Thoracic aorta (tissue), 2 donors: ENCODE measurements at regions not wholly inside any gene's neighbourhood (a gene's known extent, or its start where the extent isn't known, plus 50 kb on each side); places are given as distances from the start of the nearest gene placed in this dataset.

Source experiments
- ATAC-seq: fragments of 150-250 bp; one replicate; pipeline ENCODE4 v1.8.0; 2017; ENCODE audit warnings: low read depth; ENCODE audit not compliant: insufficient number of reproducible peaks, low FRiP score
- DNase-seq: peaks from one replicate; pipeline ENCODE4 v3.0.0-alpha.2; 2020; ENCODE audit warnings: low spot score
- H3K27ac ChIP-seq, 2 donors: fragments of 200-600 bp; sonication (generic); 1 replicate in 1 of 2; 2 replicates in 1 of 2; pipeline ENCODE4 v1.5.1; 2016; ENCODE audit warnings: mild to moderate bottlenecking in 2 of 2, moderate library complexity in 2 of 2
- H3K27me3 ChIP-seq: fragments of 200-600 bp; sonication (generic); replicated peaks from 2 replicates; pipeline ENCODE4 v1.6.0; 2016; ENCODE audit warnings: mild to moderate bottlenecking; ENCODE audit not compliant: insufficient read depth
- H3K36me3 ChIP-seq: fragments of 200-600 bp; sonication (generic); one replicate; pipeline ENCODE4 v1.5.1; 2016
- H3K4me1 ChIP-seq, 2 donors: fragments of 200-600 bp; sonication (generic); 1 replicate in 1 of 2; 2 replicates in 1 of 2; pipeline versions ENCODE4 v1.5.1 to v1.6.0; 2016; ENCODE audit warnings: low read depth in 2 of 2, mild to moderate bottlenecking in 1 of 2; ENCODE audit not compliant: control insufficient read depth in 1 of 2
- H3K4me3 ChIP-seq: fragments of 200-600 bp; sonication (generic); 2 replicates; pipeline ENCODE4 v1.5.1; 2016; ENCODE audit warnings: mild to moderate bottlenecking
- H3K9me3 ChIP-seq: fragments of 200-600 bp; sonication (generic); 2 replicates; pipeline ENCODE4 v1.5.1; 2016
- TF ChIP-seq, protein P1 (sequence below): fragments of 200-600 bp; sonication (generic); IDR thresholded peaks from one replicate; pipeline ENCODE4 v1.5.1; 2019; ENCODE audit warnings: antibody characterized with exemption

DNA sequence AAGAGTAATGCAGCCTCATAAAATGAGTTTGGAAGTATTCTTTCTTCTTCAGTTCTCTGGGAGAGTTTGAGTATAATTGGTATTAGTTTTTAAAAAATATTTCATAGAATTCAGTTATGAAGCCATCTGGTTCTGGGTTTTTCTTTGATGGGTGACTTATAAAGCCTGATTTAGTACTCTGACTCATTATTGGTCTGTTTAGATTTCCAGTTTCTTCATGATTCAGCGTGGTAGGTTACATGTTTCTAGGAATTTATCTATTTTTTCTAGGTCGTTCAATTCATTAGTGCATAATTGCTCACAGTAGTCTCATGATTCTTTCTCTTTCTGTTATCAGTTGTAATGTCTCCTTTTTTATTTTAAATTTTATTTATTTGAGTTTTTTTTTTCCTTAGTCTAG lies 111.2 kb downstream of the CEP44 start:
- Histone ChIP-seq H3K9me3 (no peaks in the 10 kb centered on the region), H3K4me1 (no peaks in the 10 kb centered on the region), H3K27ac (no peak overlapping the region), H3K4me3 (no peak overlapping the region), H3K36me3 (no peaks in the 10 kb centered on the region), H3K27me3 (no peaks in the 10 kb centered on the region)
- TF ChIP-seq, protein P1, sequence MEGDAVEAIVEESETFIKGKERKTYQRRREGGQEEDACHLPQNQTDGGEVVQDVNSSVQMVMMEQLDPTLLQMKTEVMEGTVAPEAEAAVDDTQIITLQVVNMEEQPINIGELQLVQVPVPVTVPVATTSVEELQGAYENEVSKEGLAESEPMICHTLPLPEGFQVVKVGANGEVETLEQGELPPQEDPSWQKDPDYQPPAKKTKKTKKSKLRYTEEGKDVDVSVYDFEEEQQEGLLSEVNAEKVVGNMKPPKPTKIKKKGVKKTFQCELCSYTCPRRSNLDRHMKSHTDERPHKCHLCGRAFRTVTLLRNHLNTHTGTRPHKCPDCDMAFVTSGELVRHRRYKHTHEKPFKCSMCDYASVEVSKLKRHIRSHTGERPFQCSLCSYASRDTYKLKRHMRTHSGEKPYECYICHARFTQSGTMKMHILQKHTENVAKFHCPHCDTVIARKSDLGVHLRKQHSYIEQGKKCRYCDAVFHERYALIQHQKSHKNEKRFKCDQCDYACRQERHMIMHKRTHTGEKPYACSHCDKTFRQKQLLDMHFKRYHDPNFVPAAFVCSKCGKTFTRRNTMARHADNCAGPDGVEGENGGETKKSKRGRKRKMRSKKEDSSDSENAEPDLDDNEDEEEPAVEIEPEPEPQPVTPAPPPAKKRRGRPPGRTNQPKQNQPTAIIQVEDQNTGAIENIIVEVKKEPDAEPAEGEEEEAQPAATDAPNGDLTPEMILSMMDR = no peak
- ATAC-seq (no peak), DNase-seq (no peak)

DNA sequence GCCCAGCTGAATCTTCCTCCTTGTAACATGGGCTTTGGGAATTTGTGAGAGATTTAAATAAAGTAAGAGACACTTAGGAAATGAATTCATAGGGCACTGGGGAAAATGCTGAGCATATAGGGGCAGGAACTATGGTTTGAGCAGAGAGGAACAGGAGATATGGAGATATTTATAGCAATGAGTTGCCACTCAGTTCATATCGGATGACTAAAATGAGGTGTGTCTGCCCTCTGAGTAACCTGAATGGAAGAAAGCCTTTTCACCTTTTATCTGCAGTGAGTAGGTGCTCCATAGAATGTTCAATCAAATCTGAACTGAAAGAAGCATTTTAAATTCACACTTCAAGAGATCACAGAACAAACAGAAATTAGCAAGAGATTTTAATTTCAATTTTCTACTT lies 105.7 kb downstream of the CEP44 start:
- no peaks in the 10 kb centered on the region for H3K4me1 ChIP-seq
- no peaks in the 10 kb centered on the region for H3K27me3 ChIP-seq
- H3K9me3 ChIP-seq = no peaks in the 10 kb centered on the region
- no peak overlapping the region for H3K27ac ChIP-seq
- no peak overlapping the region for H3K4me3 ChIP-seq
- ATAC-seq (no peak), DNase-seq (no peak)
- TF ChIP-seq, protein P1 = no peak
- H3K36me3 ChIP-seq = no peaks in the 10 kb centered on the region

DNA sequence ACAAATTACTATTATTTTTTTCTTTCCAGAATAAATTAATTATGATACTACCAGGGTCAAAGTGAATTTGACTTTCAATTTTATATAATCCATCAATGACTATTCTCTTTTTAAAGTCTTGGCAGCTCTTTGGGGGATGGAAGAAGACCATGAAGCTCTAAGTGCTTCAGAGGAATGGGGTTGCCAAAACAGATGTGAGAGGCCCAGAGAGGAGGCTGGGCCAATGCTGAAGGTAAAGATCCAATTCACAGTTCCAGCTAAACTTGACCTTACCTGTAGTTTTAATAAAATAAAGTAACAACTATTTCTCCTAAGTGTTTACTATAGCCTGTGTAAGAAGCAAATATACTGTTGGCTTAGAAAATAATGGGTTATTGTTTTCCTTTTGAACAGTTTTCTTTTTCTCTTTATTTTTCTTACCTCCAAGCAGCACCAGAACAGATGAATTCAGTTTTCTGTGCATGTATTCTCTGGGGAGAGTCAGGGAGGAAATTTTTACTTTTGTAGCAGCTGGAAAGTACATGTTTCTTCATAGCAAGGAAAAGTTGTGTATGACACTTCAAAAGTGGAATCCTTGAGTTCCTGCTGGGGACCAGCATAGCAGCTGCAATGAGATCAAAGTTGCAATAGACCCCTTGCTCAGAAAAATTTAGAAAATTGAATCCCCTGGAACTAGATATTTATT lies 104.9 kb downstream of the CEP44 start:
- no peak for DNase-seq

DNA sequence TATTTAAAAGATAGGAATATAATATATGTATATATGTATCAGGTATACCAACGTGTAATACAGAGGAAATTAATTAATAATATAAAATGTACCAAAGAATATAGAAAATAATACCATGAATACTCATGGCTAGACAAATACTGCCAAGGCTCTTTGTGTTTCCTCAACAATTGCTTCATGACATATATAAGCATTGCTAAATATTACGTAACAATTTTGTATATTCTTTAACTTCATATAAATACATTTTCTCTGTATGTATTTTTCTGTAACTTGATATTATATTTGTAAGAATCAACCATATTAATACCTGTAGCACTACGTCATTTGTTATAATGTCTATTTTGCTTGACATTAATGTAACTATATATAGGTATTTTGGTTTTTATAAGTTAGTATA lies 104.0 kb downstream of the CEP44 start:
- DNase-seq (no peak), ATAC-seq (no peak)
- TF ChIP-seq, protein P1 = no peak
- H3K9me3 ChIP-seq = no peaks in the 10 kb centered on the region
- H3K36me3 ChIP-seq = no peaks in the 10 kb centered on the region
- no peaks in the 10 kb centered on the region for H3K4me1 ChIP-seq
- H3K27me3 ChIP-seq = no peaks in the 10 kb centered on the region
- no peak overlapping the region for H3K4me3 ChIP-seq
- H3K27ac ChIP-seq = no peak overlapping the region

More for the DNA sequence above, 104.9 kb downstream of the CEP44 start:
- H3K27ac ChIP-seq = no peak overlapping the region
- no peak overlapping the region for H3K4me3 ChIP-seq
- ATAC-seq = no peak
- no peaks in the 10 kb centered on the region for H3K36me3 ChIP-seq
- H3K9me3 ChIP-seq = no peaks in the 10 kb centered on the region
- no peaks in the 10 kb centered on the region for H3K4me1 ChIP-seq
- TF ChIP-seq, protein P1 = no peak
- H3K27me3 ChIP-seq = no peaks in the 10 kb centered on the region

DNA sequence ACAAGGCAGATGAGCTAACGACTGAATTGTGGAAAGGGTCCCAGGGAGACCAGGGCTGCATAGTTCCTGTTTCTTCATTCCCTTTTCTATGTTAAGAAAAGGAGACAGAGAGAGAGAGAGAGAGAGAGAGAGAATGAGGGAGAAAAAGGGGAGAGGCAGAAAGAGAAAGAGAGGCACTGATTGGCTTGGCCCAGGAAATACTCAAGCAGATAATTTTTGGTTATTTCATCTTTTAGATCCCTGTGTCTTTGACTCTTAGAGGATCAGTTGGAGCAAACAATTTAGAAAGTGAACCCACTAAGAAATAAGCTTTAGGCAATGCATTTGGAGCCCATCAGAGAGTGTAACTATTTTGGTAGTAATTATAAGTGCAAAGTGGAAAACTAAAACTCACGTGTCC lies 103.4 kb downstream of the CEP44 start:
- H3K4me3 ChIP-seq = no peak overlapping the region
- no peak overlapping the region for H3K27ac ChIP-seq
- ATAC-seq (no peak), DNase-seq (no peak)
- no peaks in the 10 kb centered on the region for H3K4me1 ChIP-seq
- H3K27me3 ChIP-seq = no peaks in the 10 kb centered on the region
- no peaks in the 10 kb centered on the region for H3K9me3 ChIP-seq
- H3K36me3 ChIP-seq = no peaks in the 10 kb centered on the region
- TF ChIP-seq, protein P1 = no peak
